Amniotic epithelial cell (primary cell): ENCODE measurements at regions not wholly inside any gene's neighbourhood (a gene's known extent, or its start where the extent isn't known, plus 50 kb on each side); places are given as distances from the start of the nearest gene placed in this dataset.
"Not testable (repeated sequence)": the region's sequence is repeated elsewhere in the genome, so short reads cannot be mapped to it uniquely, and the experiment has no call there.

ENCODE experiments used
- DNase-seq: peaks from one replicate; pipeline ENCODE4 v3.0.0-alpha.2; 2010; ENCODE audit warnings: low read depth

GRCh38 chr9:32886021-32886420 is 102.7 kb downstream of the TMEM215 start:
- DNase-seq = no peak

GRCh38 chr9:32894485-32894884 is 106.9 kb downstream of the APTX start:
- not testable (repeated sequence) for DNase-seq

- no peak for DNase-seq
Measured at GRCh38 chr9:32899181-32899580, 102.2 kb downstream of the APTX start.

GRCh38 chr9:32899761-32900160 is 101.7 kb downstream of the APTX start:
- DNase-seq = no peak

- DNase-seq = no peak
Measured at GRCh38 chr9:32906213-32906612, 95.2 kb downstream of the APTX start.

- DNase-seq = no peak
Measured at GRCh38 chr9:32915802-32916201, 85.6 kb downstream of the APTX start.

- DNase-seq = no peak
Measured at GRCh38 chr9:32918628-32919027, 82.8 kb downstream of the APTX start.
